GM18499 (cell line): ENCODE measurements at regions not wholly inside any gene's neighbourhood (a gene's known extent, or its start where the extent isn't known, plus 50 kb on each side); places are given as distances from the start of the nearest gene placed in this dataset.
"Not testable (repeated sequence)": the region's sequence is repeated elsewhere in the genome, so short reads cannot be mapped to it uniquely, and the experiment has no call there.

Experiments
- ATAC-seq: cut with Tn5 transposase; IDR thresholded peaks from one replicate; pipeline ENCODE4 v1.9.1; 2021; ENCODE audit warnings: moderate number of reproducible peaks; ENCODE audit not compliant: insufficient read depth, unreplicated experiment

- not testable (repeated sequence) for ATAC-seq
These were observed 89.5 kb upstream of the FCGR1A start for GRCh38 chr1:149692804-149693539.

- not testable (repeated sequence) for ATAC-seq
These were observed 87.4 kb upstream of the FCGR1A start for GRCh38 chr1:149695066-149695465.

- ATAC-seq: not testable (repeated sequence)
These were observed 82.3 kb upstream of the FCGR1A start for GRCh38 chr1:149700220-149700619.

GRCh38 chr1:149700677-149701567 lies 81.6 kb upstream of the FCGR1A start:
- not testable (repeated sequence) for ATAC-seq

GRCh38 chr1:149708192-149708853 lies 74.2 kb upstream of the FCGR1A start:
- ATAC-seq: peak; percentile 77

GRCh38 chr1:149711651-149712050 lies 70.8 kb upstream of the FCGR1A start:
- ATAC-seq: not testable (repeated sequence)

- ATAC-seq: not testable (repeated sequence)
These were observed 70.2 kb upstream of the FCGR1A start for GRCh38 chr1:149712154-149712927.

- not testable (repeated sequence) for ATAC-seq
These were observed 69.0 kb upstream of the FCGR1A start for GRCh38 chr1:149713513-149713912.

- ATAC-seq: not testable (repeated sequence)
These were observed 68.5 kb upstream of the FCGR1A start for GRCh38 chr1:149713952-149714351.

- not testable (repeated sequence) for ATAC-seq
These were observed 57.7 kb upstream of the FCGR1A start for GRCh38 chr1:149724618-149725302.

GRCh38 chr1:149726688-149727087 lies 55.8 kb upstream of the FCGR1A start:
- ATAC-seq: not testable (repeated sequence)

- ATAC-seq: not testable (repeated sequence)
These were observed 53.9 kb upstream of the FCGR1A start for GRCh38 chr1:149728598-149728997.
